ENCODE measurements at regions not wholly inside any gene's neighbourhood (a gene's known extent, or its start where the extent isn't known, plus 50 kb on each side); places are given as distances from the start of the nearest gene placed in this dataset.

- intact Hi-C loops (cut with DNase I) = no loop called here
- H3K27me3 ChIP-seq (ENCODE audit: control insufficient read depth, insufficient read depth, low read length) = no peaks in the 10 kb centered on the region
Measured at GRCh38 chr9:99590410-99590809, 231.3 kb upstream of the NR4A3 start.

GRCh38 chr9:99590840-99591239 lies 230.8 kb upstream of the NR4A3 start:
- no peak overlapping the region for H3K4me3 ChIP-seq (ENCODE audit: low read length in 3 of 3)
- no peaks in the 10 kb centered on the region for H3K4me1 ChIP-seq (ENCODE audit: control insufficient read depth in 2 of 3, insufficient read depth in 2 of 3, low read depth in 1 of 3, low read length in 3 of 3)
- H3K9ac ChIP-seq (ENCODE audit: low read length in 3 of 3) = no peak overlapping the region
- H3K27ac ChIP-seq (ENCODE audit: low read depth in 2 of 2, low read length in 2 of 2) = no peak overlapping the region
- no peak for FAIRE-seq
- intact Hi-C loops (cut with DNase I) = no loop called here
- H3K27me3 ChIP-seq (ENCODE audit: control insufficient read depth, insufficient read depth, low read length) = no peaks in the 10 kb centered on the region
- no peak for DNase-seq
- H3K36me3 ChIP-seq (ENCODE audit: control insufficient read depth in 2 of 3, insufficient read depth in 3 of 3, low read length in 3 of 3) = no peaks in the 10 kb centered on the region
- H3K9me3 ChIP-seq (ENCODE audit: control insufficient read depth in 2 of 3, insufficient read depth in 1 of 3, low read length in 3 of 3) = no peaks in the 10 kb centered on the region
- TF ChIP-seq CTCF (IDR thresholded peaks at IDR 0.05; ENCODE audit: borderline replicate concordance, extremely low read depth, insufficient read depth) = no peak

More at GRCh38 chr9:99590410-99590809, 231.3 kb upstream of the NR4A3 start:
- DNase-seq = no peak
- Histone ChIP-seq H3K4me3 (ENCODE audit: low read length in 3 of 3) (no peak overlapping the region), H3K36me3 (ENCODE audit: control insufficient read depth in 2 of 3, insufficient read depth in 3 of 3, low read length in 3 of 3) (no peaks in the 10 kb centered on the region), H3K9ac (ENCODE audit: low read length in 3 of 3) (no peak overlapping the region), H3K4me1 (ENCODE audit: control insufficient read depth in 2 of 3, insufficient read depth in 2 of 3, low read depth in 1 of 3, low read length in 3 of 3) (no peaks in the 10 kb centered on the region), H3K9me3 (ENCODE audit: control insufficient read depth in 2 of 3, insufficient read depth in 1 of 3, low read length in 3 of 3) (no peaks in the 10 kb centered on the region), H3K27ac (ENCODE audit: low read depth in 2 of 2, low read length in 2 of 2) (no peak overlapping the region)
- FAIRE-seq = no peak
- no peak for TF ChIP-seq CTCF (IDR thresholded peaks at IDR 0.05; ENCODE audit: borderline replicate concordance, extremely low read depth, insufficient read depth)

GRCh38 chr9:99591770-99592169 lies 229.9 kb upstream of the NR4A3 start:
- intact Hi-C loops (cut with DNase I) = no loop called here
- Histone ChIP-seq H3K9ac (ENCODE audit: low read length in 3 of 3) (no peak overlapping the region), H3K4me1 (ENCODE audit: control insufficient read depth in 2 of 3, insufficient read depth in 2 of 3, low read depth in 1 of 3, low read length in 3 of 3) (no peaks in the 10 kb centered on the region), H3K27ac (ENCODE audit: low read depth in 2 of 2, low read length in 2 of 2) (no peak overlapping the region), H3K36me3 (ENCODE audit: control insufficient read depth in 2 of 3, insufficient read depth in 3 of 3, low read length in 3 of 3) (no peaks in the 10 kb centered on the region), H3K4me3 (ENCODE audit: low read length in 3 of 3) (no peak overlapping the region), H3K27me3 (ENCODE audit: control insufficient read depth, insufficient read depth, low read length) (no peaks in the 10 kb centered on the region), H3K9me3 (ENCODE audit: control insufficient read depth in 2 of 3, insufficient read depth in 1 of 3, low read length in 3 of 3) (no peaks in the 10 kb centered on the region)
- no peak for TF ChIP-seq CTCF (IDR thresholded peaks at IDR 0.05; ENCODE audit: borderline replicate concordance, extremely low read depth, insufficient read depth)
- FAIRE-seq (no peak), DNase-seq (no peak)

Data from kidney (tissue), 13 donors.